Small intestine (tissue), 7 donors: ENCODE measurements at regions not wholly inside any gene's neighbourhood (a gene's known extent, or its start where the extent isn't known, plus 50 kb on each side); places are given as distances from the start of the nearest gene placed in this dataset.

Experiments used
- DNase-seq, 2 donors: peaks; one replicate each; pipeline versions ENCODE4 v3.0.0 to v3.0.0-alpha.2; 2013
- FAIRE-seq: peaks from 2 replicates; lab custom pipeline; 2012; peaks lifted over from hg19 to GRCh38; lab: Jason Lieb, UNC
- H3K27ac ChIP-seq, 3 donors: one replicate each; pipeline ENCODE4 v1.5.1; 2013; ENCODE audit warnings: low read length in 2 of 3, mild to moderate bottlenecking in 2 of 3, control low read depth in 1 of 3, inconsistent platforms in 1 of 3, low read depth in 1 of 3, moderate library complexity in 1 of 3
- H3K27me3 ChIP-seq, 3 donors: one replicate each; pipeline ENCODE4 v1.6.1; 2013; ENCODE audit warnings: low read length in 3 of 3, inconsistent platforms in 1 of 3; ENCODE audit not compliant: control insufficient read depth in 3 of 3, insufficient read depth in 3 of 3
- H3K36me3 ChIP-seq, 3 donors: one replicate each; pipeline ENCODE4 v1.6.1; 2013; ENCODE audit warnings: low read length in 3 of 3, inconsistent platforms in 1 of 3, low read depth in 1 of 3, mild to moderate bottlenecking in 1 of 3, moderate library complexity in 1 of 3; ENCODE audit not compliant: control insufficient read depth in 3 of 3, insufficient read depth in 2 of 3
- H3K4me1 ChIP-seq, 3 donors: one replicate each; pipeline ENCODE4 v1.6.1; 2013; ENCODE audit warnings: low read length in 2 of 3, inconsistent platforms in 1 of 3, low read depth in 1 of 3, mild to moderate bottlenecking in 1 of 3, moderate library complexity in 1 of 3; ENCODE audit not compliant: control insufficient read depth in 3 of 3, insufficient read depth in 2 of 3
- H3K4me3 ChIP-seq, 3 donors: one replicate each; pipeline ENCODE4 v1.5.1; 2013; ENCODE audit warnings: low read length in 3 of 3, control low read depth in 1 of 3, inconsistent platforms in 1 of 3, low read depth in 1 of 3, mild to moderate bottlenecking in 1 of 3, moderate library complexity in 1 of 3
- H3K9me3 ChIP-seq, 2 donors: one replicate each; pipeline ENCODE4 v1.6.1; 2013; ENCODE audit warnings: low read depth in 1 of 2, low read length in 1 of 2; ENCODE audit not compliant: control insufficient read depth in 2 of 2, insufficient read depth in 1 of 2
- whole genome bisulfite sequencing, 3 donors: extraction: QIAGEN DNeasy Blood & Tissue Kit; methylation state at CpG; one replicate each; pipeline ENCODE4 v1.1.7; 2013; 5-methylcytosine and 5-hydroxymethylcytosine counted together
- donor health status: healthy with polysubstance abuse.
- donor health status: control.
- donor health status: control.
- donor health status: Bipolar disorder and iron deficiency.
- donor health status: healthy.

DNA sequence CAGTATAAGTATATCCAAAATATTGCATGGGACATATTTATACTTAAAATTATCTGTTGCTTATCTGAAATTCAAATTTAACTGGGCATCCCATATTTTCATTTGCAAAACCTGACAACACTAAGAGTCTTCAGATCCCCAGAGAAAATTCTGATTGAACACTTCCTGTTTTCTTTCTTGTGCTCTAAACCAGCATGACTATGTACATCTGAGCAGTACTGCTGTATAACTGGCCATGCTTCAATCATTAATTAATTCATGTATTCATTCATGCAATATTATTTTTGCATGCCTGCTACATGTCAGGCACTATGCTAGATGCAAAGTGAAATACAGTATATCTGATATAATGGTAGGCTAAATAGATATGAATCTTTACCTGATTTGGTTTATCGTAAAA is 461.2 kb downstream of the TLR4 start:
- H3K36me3 ChIP-seq, result no peaks in the 10 kb centered on the region
- 28 to 68% (median 51%) methylated on average over 1 of the region's 1 CpG for WGBS, 3 donors
- no peak for FAIRE-seq

DNA sequence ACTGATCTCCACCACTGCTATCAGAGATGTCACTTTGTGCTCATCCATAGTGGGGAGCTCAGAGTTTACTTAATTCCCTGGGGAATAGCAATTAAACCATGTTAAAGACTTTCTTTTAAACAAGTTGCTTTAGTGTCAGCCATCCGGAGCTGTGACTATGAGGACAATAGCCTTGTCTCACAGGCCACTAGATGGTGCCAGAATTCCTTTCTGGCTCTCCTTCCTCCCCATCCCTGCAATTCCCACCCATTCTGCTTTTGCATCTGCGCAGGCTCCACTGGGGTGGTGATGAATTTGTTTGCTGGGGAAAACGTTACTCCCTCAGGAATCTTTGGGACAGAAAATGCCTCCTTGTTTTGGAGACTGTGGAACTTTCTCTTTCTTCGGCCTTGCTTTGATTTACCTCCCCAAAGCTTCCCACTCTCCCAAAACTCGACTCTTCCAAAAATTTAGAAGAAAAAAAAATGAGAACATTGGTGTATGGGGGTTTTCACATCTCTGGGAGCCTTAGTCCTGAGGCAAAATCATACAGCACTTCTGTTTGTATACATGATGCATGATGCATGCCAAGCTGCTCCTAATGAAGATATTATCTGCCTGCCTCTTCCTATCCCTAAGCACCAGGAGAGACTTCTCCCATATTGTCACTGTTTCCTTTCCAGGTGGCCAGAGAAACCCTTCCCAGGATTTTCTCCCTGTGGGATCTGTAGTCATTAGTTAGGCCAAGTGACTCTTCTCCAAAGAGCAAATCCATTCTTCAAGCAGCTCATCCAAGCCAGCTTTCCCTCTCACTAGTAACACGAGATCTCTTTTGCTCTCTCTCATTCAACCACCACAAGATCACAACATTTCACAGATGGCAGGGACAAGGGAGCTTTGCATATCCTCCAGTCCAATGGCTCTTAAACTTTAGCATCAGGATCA is 466.1 kb downstream of the TLR4 start:
- no peak overlapping the region for H3K27ac ChIP-seq
- H3K36me3 ChIP-seq, result no peaks in the 10 kb centered on the region
- FAIRE-seq (no peak), DNase-seq (peak; percentile 58 to 63)
- 31 to 34% (median 31%) methylated on average over 6 of the region's 6 CpGs for WGBS, 3 donors
- H3K27me3 ChIP-seq, result no peaks in the 10 kb centered on the region
- H3K9me3 ChIP-seq, result no peaks in the 10 kb centered on the region
- H3K4me1 ChIP-seq, result no peaks in the 10 kb centered on the region
- no peak overlapping the region for H3K4me3 ChIP-seq

More for the DNA sequence above, 461.2 kb downstream of the TLR4 start:
- Histone ChIP-seq H3K27me3 (no peaks in the 10 kb centered on the region), H3K27ac (no peak overlapping the region), H3K4me3 (no peak overlapping the region), H3K9me3 (no peaks in the 10 kb centered on the region), H3K4me1 (no peaks in the 10 kb centered on the region)
- DNase-seq, result no peak

GRCh38 chr9:118177241-118177640 is 473.0 kb downstream of the TLR4 start:
- DNase-seq (no peak), FAIRE-seq (no peak)
- H3K9me3 ChIP-seq, result no peaks in the 10 kb centered on the region
- no peaks in the 10 kb centered on the region for H3K36me3 ChIP-seq
- H3K4me1 ChIP-seq, result no peaks in the 10 kb centered on the region
- H3K27ac ChIP-seq, result no peak overlapping the region
- no peak overlapping the region for H3K4me3 ChIP-seq
- no peaks in the 10 kb centered on the region for H3K27me3 ChIP-seq

GRCh38 chr9:118183576-118183975 is 479.4 kb downstream of the TLR4 start:
- FAIRE-seq (no peak), DNase-seq (no peak)
- Histone ChIP-seq H3K27me3 (no peaks in the 10 kb centered on the region), H3K4me3 (no peak overlapping the region), H3K27ac (no peak overlapping the region), H3K4me1 (no peaks in the 10 kb centered on the region), H3K9me3 (no peaks in the 10 kb centered on the region), H3K36me3 (no peaks in the 10 kb centered on the region)
- WGBS, 3 donors, result 87 to 94% (median 88%) methylated on average over 2 of the region's 2 CpGs

DNA sequence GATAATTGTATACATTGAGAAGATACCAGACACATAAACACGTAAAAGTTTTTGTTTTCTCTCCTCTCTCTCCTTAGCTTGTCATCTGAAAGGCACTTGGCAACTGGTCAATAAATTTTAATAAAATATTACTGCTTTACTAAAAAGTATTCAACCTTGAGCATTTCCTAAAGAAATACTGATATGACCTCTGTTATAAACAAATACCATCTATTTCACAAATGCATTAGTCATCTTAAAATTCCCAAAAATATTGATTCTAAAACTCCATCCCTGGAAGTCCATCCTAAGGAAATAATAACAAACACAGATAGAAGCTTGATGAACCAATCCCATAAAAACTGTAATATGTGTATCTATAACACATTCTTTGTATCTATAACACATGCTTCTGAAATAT is 483.2 kb downstream of the TLR4 start:
- Histone ChIP-seq H3K4me1 (peaks cover 0 to 3% (median 0%) of the 10 kb centered on the region in 3 donors), H3K36me3 (no peaks in the 10 kb centered on the region), H3K4me3 (no peak overlapping the region), H3K27ac (no peak overlapping the region), H3K27me3 (no peaks in the 10 kb centered on the region), H3K9me3 (peaks cover 0 to 7% of the 10 kb centered on the region in 2 donors)
- FAIRE-seq (peak; percentile 23), DNase-seq (no peak)
- WGBS, 3 donors, result 62 to 78% (median 64%) methylated on average over 1 of the region's 1 CpG

GRCh38 chr9:118189615-118190014 is 485.4 kb downstream of the TLR4 start:
- peaks cover 0 to 3% (median 0%) of the 10 kb centered on the region in 3 donors for H3K4me1 ChIP-seq
- DNase-seq (no peak), FAIRE-seq (no peak)
- WGBS, 3 donors, result 84 to 87% (median 85%) methylated on average over 3 of the region's 3 CpGs
- H3K9me3 ChIP-seq, result peaks cover 0 to 7% of the 10 kb centered on the region in 2 donors
- no peaks in the 10 kb centered on the region for H3K36me3 ChIP-seq
- no peaks in the 10 kb centered on the region for H3K27me3 ChIP-seq
- H3K4me3 ChIP-seq, result no peak overlapping the region
- no peak overlapping the region for H3K27ac ChIP-seq

DNA sequence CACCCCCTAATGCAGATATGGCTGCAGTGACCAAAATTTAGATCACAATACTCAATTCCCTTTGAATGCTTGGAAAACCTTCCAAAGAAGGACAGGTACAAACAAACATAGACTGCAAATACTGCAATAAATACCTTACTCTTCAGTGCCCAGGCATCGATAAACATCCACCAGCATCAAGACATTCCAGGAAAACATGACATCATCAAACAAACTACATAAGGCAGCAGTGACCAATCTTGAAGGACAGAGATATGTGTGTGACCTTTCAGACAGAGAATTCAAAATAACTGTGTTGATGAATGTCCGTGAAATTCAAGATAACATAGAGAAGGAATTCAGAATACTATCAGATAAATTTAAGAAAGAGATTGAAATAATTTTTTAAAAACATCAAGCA is 488.6 kb downstream of the TLR4 start:
- H3K4me3 ChIP-seq, result no peak overlapping the region
- peaks cover 0 to 3% (median 0%) of the 10 kb centered on the region in 3 donors for H3K4me1 ChIP-seq
- no peaks in the 10 kb centered on the region for H3K27me3 ChIP-seq
- no peaks in the 10 kb centered on the region for H3K36me3 ChIP-seq
- no peak overlapping the region for H3K27ac ChIP-seq
- DNase-seq, result no peak
- 62 to 75% (median 63%) methylated on average over 2 of the region's 2 CpGs for WGBS, 3 donors
- FAIRE-seq, result no peak
- H3K9me3 ChIP-seq, result peaks cover 0 to 7% of the 10 kb centered on the region in 2 donors

DNA sequence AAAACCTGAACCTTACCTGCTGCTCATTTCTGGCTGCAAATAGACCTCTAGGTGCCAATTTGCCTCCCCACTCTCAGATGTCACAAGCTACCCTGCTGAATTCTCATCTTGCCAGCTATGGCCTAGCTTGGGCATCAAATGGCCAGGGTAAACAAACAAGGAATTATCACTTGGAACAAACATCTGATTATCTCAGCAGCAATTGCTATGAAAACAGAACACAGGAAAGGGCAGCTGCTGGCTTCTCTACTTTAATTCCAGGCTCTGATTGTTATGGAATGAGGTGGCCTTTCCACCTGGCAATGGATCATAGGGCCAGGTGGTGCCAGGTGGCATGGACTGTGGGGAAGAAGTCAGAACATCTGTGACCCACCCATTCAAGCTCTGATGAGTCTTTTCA is 505.1 kb downstream of the TLR4 start:
- Histone ChIP-seq H3K36me3 (no peaks in the 10 kb centered on the region), H3K27me3 (no peaks in the 10 kb centered on the region), H3K4me3 (no peak overlapping the region), H3K4me1 (peaks cover 0 to 1% (median 0%) of the 10 kb centered on the region in 3 donors), H3K9me3 (no peaks in the 10 kb centered on the region), H3K27ac (no peak overlapping the region)
- DNase-seq (no peak), FAIRE-seq (no peak)
